GM18520 (cell line): ENCODE measurements at regions not wholly inside any gene's neighbourhood (a gene's known extent, or its start where the extent isn't known, plus 50 kb on each side); places are given as distances from the start of the nearest gene placed in this dataset.

Experiments used
- ATAC-seq: cut with Tn5 transposase; IDR thresholded peaks from one replicate; pipeline ENCODE4 v1.9.1; 2021; ENCODE audit not compliant: unreplicated experiment

GRCh38 chr9:73643379-73644013, 491.8 kb downstream of the ANXA1 start:
- ATAC-seq: no peak

GRCh38 chr9:73647560-73647959, 495.9 kb downstream of the ANXA1 start:
- ATAC-seq: no peak

GRCh38 chr9:73649552-73649951, 497.9 kb downstream of the ANXA1 start:
- ATAC-seq: no peak

- no peak for ATAC-seq
These were observed 503.7 kb downstream of the ANXA1 start for GRCh38 chr9:73655363-73655762.

GRCh38 chr9:73655831-73656230, 504.2 kb downstream of the ANXA1 start:
- ATAC-seq: no peak

- ATAC-seq: no peak
These were observed 513.6 kb downstream of the ANXA1 start for GRCh38 chr9:73665253-73665652.

- ATAC-seq: no peak
These were observed 516.1 kb downstream of the ANXA1 start for GRCh38 chr9:73667749-73668148.

GRCh38 chr9:73680831-73681230, 529.2 kb downstream of the ANXA1 start:
- no peak for ATAC-seq

GRCh38 chr9:73682789-73683188, 531.1 kb downstream of the ANXA1 start:
- no peak for ATAC-seq

GRCh38 chr9:73683862-73684591, 532.4 kb downstream of the ANXA1 start:
- ATAC-seq: peak; percentile 33

- no peak for ATAC-seq
These were observed 532.9 kb downstream of the ANXA1 start for GRCh38 chr9:73684601-73685000.

GRCh38 chr9:73685786-73686185, 534.1 kb downstream of the ANXA1 start:
- no peak for ATAC-seq

- ATAC-seq: no peak
These were observed 537.6 kb downstream of the ANXA1 start for GRCh38 chr9:73689051-73689870.

GRCh38 chr9:73701415-73702057, 549.9 kb downstream of the ANXA1 start:
- ATAC-seq: no peak

- no peak for ATAC-seq
These were observed 562.6 kb downstream of the ANXA1 start for GRCh38 chr9:73714294-73714693.

- no peak for ATAC-seq
These were observed 563.9 kb downstream of the ANXA1 start for GRCh38 chr9:73715591-73715990.

- no peak for ATAC-seq
These were observed 568.0 kb downstream of the ANXA1 start for GRCh38 chr9:73719660-73720059.

GRCh38 chr9:73720601-73721000, 568.9 kb downstream of the ANXA1 start:
- ATAC-seq: no peak

- ATAC-seq: no peak
These were observed 584.6 kb downstream of the ANXA1 start for GRCh38 chr9:73736270-73736669.

GRCh38 chr9:73738741-73739530, 587.3 kb downstream of the ANXA1 start:
- no peak for ATAC-seq

GRCh38 chr9:73741316-73741715, 589.7 kb downstream of the ANXA1 start:
- ATAC-seq: no peak
